HUES48 (cell line): ENCODE measurements at regions not wholly inside any gene's neighbourhood (a gene's known extent, or its start where the extent isn't known, plus 50 kb on each side); places are given as distances from the start of the nearest gene placed in this dataset.

ENCODE experiments used
- H3K27ac ChIP-seq: one replicate; pipeline ENCODE4 v1.7.0; 2013; ENCODE audit warnings: low read depth, low read length, inconsistent platforms
- H3K27me3 ChIP-seq: 2 replicates; pipeline ENCODE4 v1.6.1; 2013; ENCODE audit warnings: mild to moderate bottlenecking, low read length; ENCODE audit not compliant: control insufficient read depth, insufficient read depth
- H3K36me3 ChIP-seq: 2 replicates; pipeline ENCODE4 v1.6.1; 2013; ENCODE audit warnings: low read length; ENCODE audit not compliant: control insufficient read depth, insufficient read depth
- H3K4me1 ChIP-seq: 2 replicates; pipeline ENCODE4 v1.6.1; 2013; ENCODE audit warnings: mild to moderate bottlenecking, low read length; ENCODE audit not compliant: control insufficient read depth, insufficient read depth
- H3K4me3 ChIP-seq: 2 replicates; pipeline ENCODE4 v1.5.1; 2013; ENCODE audit warnings: mild to moderate bottlenecking, low read depth, low read length
- H3K9ac ChIP-seq: 2 replicates; pipeline ENCODE4 v1.6.1; 2013; ENCODE audit warnings: mild to moderate bottlenecking, low read depth, low read length, moderate library complexity
- H3K9me3 ChIP-seq: 2 replicates; pipeline ENCODE4 v1.6.1; 2013; ENCODE audit warnings: low read length; ENCODE audit not compliant: control insufficient read depth, insufficient read depth

GRCh38 chr16:25637236-25637635 is 54.5 kb upstream of the HS3ST4 start:
- H3K27me3 ChIP-seq = no peaks in the 10 kb centered on the region
- H3K4me3 ChIP-seq = no peak overlapping the region
- H3K4me1 ChIP-seq = no peaks in the 10 kb centered on the region
- no peak overlapping the region for H3K9ac ChIP-seq
- H3K36me3 ChIP-seq = no peaks in the 10 kb centered on the region
- H3K27ac ChIP-seq = no peak overlapping the region
- H3K9me3 ChIP-seq = no peaks in the 10 kb centered on the region

- H3K27me3 ChIP-seq = no peaks in the 10 kb centered on the region
- H3K4me1 ChIP-seq = no peaks in the 10 kb centered on the region
- no peak overlapping the region for H3K27ac ChIP-seq
- no peaks in the 10 kb centered on the region for H3K9me3 ChIP-seq
- H3K4me3 ChIP-seq = no peak overlapping the region
- no peak overlapping the region for H3K9ac ChIP-seq
- no peaks in the 10 kb centered on the region for H3K36me3 ChIP-seq
Observed at GRCh38 chr16:25636662-25637061, 55.1 kb upstream of the HS3ST4 start.

- no peaks in the 10 kb centered on the region for H3K9me3 ChIP-seq
- H3K27ac ChIP-seq = no peak overlapping the region
- H3K4me3 ChIP-seq = no peak overlapping the region
- no peaks in the 10 kb centered on the region for H3K4me1 ChIP-seq
- H3K36me3 ChIP-seq = no peaks in the 10 kb centered on the region
- no peaks in the 10 kb centered on the region for H3K27me3 ChIP-seq
- no peak overlapping the region for H3K9ac ChIP-seq
Observed at GRCh38 chr16:25635454-25635853, 56.3 kb upstream of the HS3ST4 start.

GRCh38 chr16:25633549-25633948 is 58.2 kb upstream of the HS3ST4 start:
- Histone ChIP-seq H3K36me3 (no peaks in the 10 kb centered on the region), H3K9me3 (no peaks in the 10 kb centered on the region), H3K27me3 (no peaks in the 10 kb centered on the region), H3K4me3 (no peak overlapping the region), H3K9ac (no peak overlapping the region), H3K4me1 (no peaks in the 10 kb centered on the region), H3K27ac (no peak overlapping the region)

GRCh38 chr16:25628766-25629165 is 63.0 kb upstream of the HS3ST4 start:
- H3K27ac ChIP-seq = no peak overlapping the region
- no peak overlapping the region for H3K4me3 ChIP-seq
- no peaks in the 10 kb centered on the region for H3K9me3 ChIP-seq
- H3K27me3 ChIP-seq = no peaks in the 10 kb centered on the region
- H3K9ac ChIP-seq = no peak overlapping the region
- H3K4me1 ChIP-seq = no peaks in the 10 kb centered on the region
- H3K36me3 ChIP-seq = no peaks in the 10 kb centered on the region

- no peaks in the 10 kb centered on the region for H3K9me3 ChIP-seq
- H3K36me3 ChIP-seq = no peaks in the 10 kb centered on the region
- H3K27me3 ChIP-seq = no peaks in the 10 kb centered on the region
- no peaks in the 10 kb centered on the region for H3K4me1 ChIP-seq
- no peak overlapping the region for H3K4me3 ChIP-seq
- no peak overlapping the region for H3K27ac ChIP-seq
- H3K9ac ChIP-seq = no peak overlapping the region
Observed at GRCh38 chr16:25627641-25628040, 64.1 kb upstream of the HS3ST4 start.

- no peak overlapping the region for H3K27ac ChIP-seq
- H3K36me3 ChIP-seq = no peaks in the 10 kb centered on the region
- no peak overlapping the region for H3K4me3 ChIP-seq
Observed at GRCh38 chr16:25626172-25626571, 65.6 kb upstream of the HS3ST4 start.

GRCh38 chr16:25625620-25626019 is 66.1 kb upstream of the HS3ST4 start:
- H3K27me3 ChIP-seq = no peaks in the 10 kb centered on the region
- H3K9ac ChIP-seq = no peak overlapping the region
- no peaks in the 10 kb centered on the region for H3K4me1 ChIP-seq
- H3K27ac ChIP-seq = no peak overlapping the region
- H3K36me3 ChIP-seq = no peaks in the 10 kb centered on the region
- H3K4me3 ChIP-seq = no peak overlapping the region
- no peaks in the 10 kb centered on the region for H3K9me3 ChIP-seq

More at GRCh38 chr16:25626172-25626571, 65.6 kb upstream of the HS3ST4 start:
- Histone ChIP-seq H3K9me3 (no peaks in the 10 kb centered on the region), H3K27me3 (no peaks in the 10 kb centered on the region), H3K9ac (no peak overlapping the region), H3K4me1 (no peaks in the 10 kb centered on the region)

GRCh38 chr16:25614716-25615265 is 77.0 kb upstream of the HS3ST4 start:
- Histone ChIP-seq H3K27me3 (no peaks in the 10 kb centered on the region), H3K27ac (no peak overlapping the region), H3K9me3 (no peaks in the 10 kb centered on the region), H3K9ac (no peak overlapping the region), H3K36me3 (no peaks in the 10 kb centered on the region), H3K4me3 (no peak overlapping the region), H3K4me1 (peaks cover 7% of the 10 kb centered on the region)

- Histone ChIP-seq H3K4me3 (no peak overlapping the region), H3K9ac (no peak overlapping the region), H3K9me3 (no peaks in the 10 kb centered on the region), H3K27ac (no peak overlapping the region), H3K4me1 (peaks cover 7% of the 10 kb centered on the region), H3K27me3 (no peaks in the 10 kb centered on the region), H3K36me3 (no peaks in the 10 kb centered on the region)
Observed at GRCh38 chr16:25613931-25614330, 77.8 kb upstream of the HS3ST4 start.

GRCh38 chr16:25608002-25608401 is 83.8 kb upstream of the HS3ST4 start:
- no peaks in the 10 kb centered on the region for H3K27me3 ChIP-seq
- no peak overlapping the region for H3K9ac ChIP-seq
- H3K4me3 ChIP-seq = no peak overlapping the region
- peaks cover 28% of the 10 kb centered on the region for H3K4me1 ChIP-seq
- H3K36me3 ChIP-seq = no peaks in the 10 kb centered on the region
- no peaks in the 10 kb centered on the region for H3K9me3 ChIP-seq
- no peak overlapping the region for H3K27ac ChIP-seq

GRCh38 chr16:25606069-25606468 is 85.7 kb upstream of the HS3ST4 start:
- no peaks in the 10 kb centered on the region for H3K36me3 ChIP-seq
- no peaks in the 10 kb centered on the region for H3K27me3 ChIP-seq
- H3K27ac ChIP-seq = no peak overlapping the region
- H3K9ac ChIP-seq = no peak overlapping the region
- 0 out of 2 replicates have a peak overlapping the region, but pooled peaks have one; percentile 6 for H3K4me3 ChIP-seq
- H3K9me3 ChIP-seq = no peaks in the 10 kb centered on the region
- H3K4me1 ChIP-seq = peaks cover 28% of the 10 kb centered on the region
